Stimulated activated effector memory CD8-positive, alpha-beta T cell treated with anti-CD3 and anti-CD28 coated beads, Interleukin-12 subunit alpha, Interleukin-12 subunit beta, amount 100 ng/mL, for 72 hours (primary cell): ENCODE measurements at regions not wholly inside any gene's neighbourhood (a gene's known extent, or its start where the extent isn't known, plus 50 kb on each side); places are given as distances from the start of the nearest gene placed in this dataset.

ENCODE experiments used
- ATAC-seq: fragments of 150-1000 bp; cut with Tn5 transposase; 2 replicates; pipeline ENCODE4 v1.10.0; 2021
- DNase-seq, 2 donors: peaks; one replicate each; pipeline ENCODE4 v3.0.0; 2021 to 2022; ENCODE audit warnings: low spot score in 2 of 2
- H3K27ac Mint-ChIP-seq: one replicate; pipeline ENCODE4 v1.8.0; 2022; ENCODE audit warnings: mild to moderate bottlenecking, mixed read lengths
- H3K36me3 Mint-ChIP-seq: one replicate; pipeline ENCODE4 v1.8.0; 2022; ENCODE audit warnings: mild to moderate bottlenecking, mixed read lengths
- H3K4me1 Mint-ChIP-seq: one replicate; pipeline ENCODE4 v1.8.0; 2022; ENCODE audit warnings: mixed read lengths
- H3K4me3 Mint-ChIP-seq: one replicate; pipeline ENCODE4 v1.8.0; 2022; ENCODE audit warnings: mild to moderate bottlenecking, mixed read lengths
- H3K9me3 Mint-ChIP-seq: one replicate; pipeline ENCODE4 v1.8.0; 2022; ENCODE audit warnings: mixed read lengths

DNA sequence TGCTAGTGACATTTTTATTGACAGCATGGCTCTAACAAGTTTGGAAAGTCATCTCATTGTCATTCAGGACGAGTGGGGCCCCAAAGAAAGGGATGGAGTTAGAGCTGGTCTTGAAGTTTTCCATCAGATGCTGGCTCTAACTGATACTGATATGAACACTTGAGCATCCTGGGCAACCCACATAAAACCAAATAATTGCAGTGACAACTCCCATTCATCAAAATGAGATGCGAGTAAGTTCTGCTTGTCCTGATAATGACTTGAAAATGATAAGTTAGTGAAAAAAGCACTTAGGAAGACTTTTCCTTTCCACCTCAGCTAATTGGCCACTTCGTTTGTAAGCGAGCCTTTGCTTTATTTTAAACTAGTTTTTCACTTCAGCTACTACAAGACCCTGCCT, 147.6 kb downstream of the SP3 start:
- DNase-seq = no peak
- Mint-ChIP-seq H3K4me3 (no peak overlapping the region), H3K4me1 (no peaks in the 10 kb centered on the region), H3K36me3 (no peaks in the 10 kb centered on the region), H3K9me3 (no peaks in the 10 kb centered on the region), H3K27ac (no peak overlapping the region)
- no peak for ATAC-seq

DNA sequence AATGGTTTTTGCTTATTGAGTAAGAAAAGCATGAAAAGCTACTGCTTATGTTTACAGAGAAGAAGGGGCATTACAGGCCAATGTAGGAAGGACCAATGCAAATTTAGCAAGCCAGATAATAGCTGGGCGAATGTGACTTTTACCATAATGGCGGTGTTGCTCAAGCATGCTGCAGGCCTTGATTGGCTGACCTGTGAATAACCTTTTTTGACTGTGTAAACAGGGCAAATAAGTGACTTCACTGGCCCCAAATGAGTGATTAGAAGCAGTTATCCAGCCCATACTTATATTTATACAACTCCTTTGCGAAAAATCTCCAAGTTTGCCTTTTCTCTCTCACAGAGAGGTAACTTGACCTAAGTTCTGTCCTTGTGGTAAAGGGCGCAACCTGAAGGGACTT, 146.9 kb downstream of the SP3 start:
- no peak for DNase-seq
- H3K4me3 Mint-ChIP-seq = no peak overlapping the region
- H3K9me3 Mint-ChIP-seq = no peaks in the 10 kb centered on the region
- no peaks in the 10 kb centered on the region for H3K4me1 Mint-ChIP-seq
- ATAC-seq = no peak
- no peak overlapping the region for H3K27ac Mint-ChIP-seq
- H3K36me3 Mint-ChIP-seq = no peaks in the 10 kb centered on the region

GRCh38 chr2:173819852-173820251, 145.3 kb downstream of the SP3 start:
- no peak for ATAC-seq

GRCh38 chr2:173821451-173821850, 143.7 kb downstream of the SP3 start:
- no peak for DNase-seq
- H3K9me3 Mint-ChIP-seq = no peaks in the 10 kb centered on the region
- no peaks in the 10 kb centered on the region for H3K36me3 Mint-ChIP-seq
- ATAC-seq = no peak
- no peak overlapping the region for H3K27ac Mint-ChIP-seq
- no peaks in the 10 kb centered on the region for H3K4me1 Mint-ChIP-seq
- no peak overlapping the region for H3K4me3 Mint-ChIP-seq

More at GRCh38 chr2:173819852-173820251, 145.3 kb downstream of the SP3 start:
- Mint-ChIP-seq H3K4me3 (no peak overlapping the region), H3K36me3 (no peaks in the 10 kb centered on the region), H3K9me3 (no peaks in the 10 kb centered on the region), H3K4me1 (no peaks in the 10 kb centered on the region), H3K27ac (no peak overlapping the region)
- no peak for DNase-seq

DNA sequence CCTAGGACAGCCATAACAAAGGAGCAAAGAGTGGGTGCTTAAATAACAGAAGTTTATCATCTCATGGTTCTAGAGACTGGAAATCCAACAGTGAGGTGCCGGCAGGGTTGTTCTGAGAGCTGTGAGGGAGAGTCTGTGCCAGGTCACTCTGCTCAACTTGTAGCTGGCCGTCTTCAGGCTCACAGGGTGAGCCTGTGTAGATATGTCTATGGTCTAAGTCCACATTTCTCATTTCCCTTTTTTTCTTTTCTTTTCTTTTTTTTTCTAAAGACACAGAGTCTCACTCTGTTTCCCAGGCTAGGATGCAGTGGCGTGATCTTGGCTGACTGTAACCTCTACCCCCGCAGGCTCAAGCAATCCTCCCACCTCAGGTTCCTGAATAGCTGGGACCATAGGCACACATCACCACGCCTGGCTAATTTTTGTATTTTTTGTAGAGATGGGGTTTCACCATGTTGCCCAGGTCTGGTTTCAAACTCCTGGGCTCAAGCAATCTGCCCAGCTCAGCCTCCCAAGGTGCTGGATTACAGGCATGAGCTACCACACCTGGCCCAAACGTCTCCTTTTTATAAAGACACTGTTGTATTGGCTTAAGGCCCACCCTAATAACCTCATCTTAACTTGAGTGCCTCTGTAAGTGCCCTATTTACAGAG, 142.2 kb downstream of the SP3 start:
- Mint-ChIP-seq H3K36me3 (no peaks in the 10 kb centered on the region), H3K4me3 (no peak overlapping the region), H3K9me3 (no peaks in the 10 kb centered on the region), H3K27ac (no peak overlapping the region), H3K4me1 (no peaks in the 10 kb centered on the region)
- DNase-seq (no peak), ATAC-seq (no peak)

DNA sequence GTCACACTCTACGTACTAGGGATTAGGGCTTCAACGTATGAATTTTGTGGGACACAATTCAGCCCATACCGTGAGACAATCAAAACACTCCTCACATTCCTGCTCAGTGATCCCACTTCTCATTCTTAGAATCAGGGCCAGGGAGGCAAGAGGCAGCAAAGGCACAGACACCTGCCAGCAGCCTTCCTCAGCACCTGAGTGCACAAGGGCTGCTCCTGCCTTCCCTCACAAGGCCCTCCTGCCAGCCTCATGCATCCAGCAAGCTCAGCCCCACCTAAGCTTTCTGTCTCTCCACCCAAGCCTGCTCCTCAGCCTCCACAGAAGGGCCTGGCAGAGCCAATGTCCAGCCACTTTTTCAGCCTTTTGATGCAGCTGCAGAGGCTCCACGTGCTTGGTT, 141.6 kb downstream of the SP3 start:
- Mint-ChIP-seq H3K36me3 (no peaks in the 10 kb centered on the region), H3K4me3 (no peak overlapping the region), H3K9me3 (no peaks in the 10 kb centered on the region), H3K4me1 (no peaks in the 10 kb centered on the region), H3K27ac (no peak overlapping the region)
- no peak for DNase-seq
- ATAC-seq = no peak

GRCh38 chr2:173828189-173829142, 136.7 kb downstream of the SP3 start:
- Mint-ChIP-seq H3K4me3 (no peak overlapping the region), H3K27ac (no peak overlapping the region), H3K4me1 (no peaks in the 10 kb centered on the region), H3K9me3 (no peaks in the 10 kb centered on the region), H3K36me3 (no peaks in the 10 kb centered on the region)
- DNase-seq (no peak), ATAC-seq (no peak)

DNA sequence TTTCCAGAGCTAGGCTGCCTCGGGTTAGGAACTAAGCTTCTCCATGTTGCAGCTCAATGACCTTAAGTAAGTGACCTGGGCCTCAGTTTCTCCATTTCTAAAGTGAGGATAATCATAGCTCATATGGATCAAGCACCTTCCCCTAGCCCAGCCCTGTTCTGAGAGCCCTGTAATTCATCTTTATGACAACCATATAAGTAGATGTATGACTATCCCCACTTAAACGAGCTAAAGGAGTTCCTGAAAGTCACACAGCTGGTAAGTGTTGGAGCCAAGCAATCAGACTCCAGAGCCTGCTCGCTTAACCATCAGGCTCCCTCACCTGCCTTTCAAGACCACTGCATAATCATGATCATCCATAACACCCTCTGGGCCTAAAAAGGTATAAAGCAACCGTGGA, 135.4 kb downstream of the SP3 start:
- Mint-ChIP-seq H3K4me3 (no peak overlapping the region), H3K9me3 (no peaks in the 10 kb centered on the region), H3K36me3 (no peaks in the 10 kb centered on the region), H3K27ac (no peak overlapping the region), H3K4me1 (no peaks in the 10 kb centered on the region)
- ATAC-seq (no peak), DNase-seq (no peak)

- Mint-ChIP-seq H3K27ac (no peak overlapping the region), H3K4me3 (no peak overlapping the region), H3K4me1 (no peaks in the 10 kb centered on the region), H3K36me3 (no peaks in the 10 kb centered on the region), H3K9me3 (no peaks in the 10 kb centered on the region)
- ATAC-seq (no peak), DNase-seq (no peak)
Measured at GRCh38 chr2:173830170-173830569, 135.0 kb downstream of the SP3 start.

DNA sequence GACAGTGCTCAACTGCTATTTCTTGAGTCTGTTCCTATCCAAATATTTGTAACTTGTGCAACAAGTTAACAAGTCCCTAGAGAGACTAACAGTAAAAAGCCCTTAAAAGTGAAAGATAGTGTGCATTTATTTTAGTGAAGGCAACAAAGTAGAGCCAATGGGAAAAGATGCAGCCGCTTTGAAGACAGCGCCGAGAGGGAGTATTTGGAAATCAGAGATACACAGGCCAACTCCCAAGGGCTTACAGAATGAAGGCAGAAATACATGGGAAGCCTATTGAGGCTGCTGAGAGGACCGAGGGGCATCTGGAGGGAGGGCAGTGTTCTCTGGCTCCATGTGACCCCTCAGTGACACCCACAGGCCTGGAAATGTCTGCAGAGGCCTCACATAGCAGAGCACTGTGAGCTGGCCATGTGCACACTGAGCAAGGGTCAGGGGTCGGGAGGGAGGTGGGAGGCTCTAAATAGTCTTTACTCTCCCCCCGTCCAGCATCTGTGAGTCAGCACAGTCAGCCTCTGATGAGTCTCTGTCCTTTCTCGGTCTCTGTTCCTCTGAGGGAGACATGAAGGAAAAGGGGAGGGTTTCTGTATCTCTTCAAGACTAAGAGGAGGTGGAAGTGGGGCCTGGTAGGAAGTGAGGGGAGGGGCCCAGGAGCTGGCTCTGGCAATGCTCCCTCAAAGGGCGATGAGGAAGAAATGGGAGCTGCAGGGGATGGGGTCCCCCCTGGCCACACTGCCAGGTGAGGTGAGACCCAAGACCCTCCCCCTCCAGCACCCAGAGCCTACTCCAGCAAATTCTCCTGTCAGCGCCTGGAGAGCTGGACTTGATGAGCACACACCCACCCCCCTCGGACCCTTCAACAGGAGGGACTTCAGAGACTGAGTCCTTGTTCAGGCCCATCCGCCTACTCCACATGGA, 133.6 kb downstream of the SP3 start:
- no peaks in the 10 kb centered on the region for H3K4me1 Mint-ChIP-seq
- no peak overlapping the region for H3K27ac Mint-ChIP-seq
- ATAC-seq = peak; percentile 32
- no peaks in the 10 kb centered on the region for H3K36me3 Mint-ChIP-seq
- H3K9me3 Mint-ChIP-seq = no peaks in the 10 kb centered on the region
- no peak for DNase-seq
- no peak overlapping the region for H3K4me3 Mint-ChIP-seq

- H3K9me3 Mint-ChIP-seq = peaks cover 3% of the 10 kb centered on the region
- no peaks in the 10 kb centered on the region for H3K36me3 Mint-ChIP-seq
- no peak for DNase-seq
- no peak for ATAC-seq
- no peak overlapping the region for H3K4me3 Mint-ChIP-seq
- H3K27ac Mint-ChIP-seq = no peak overlapping the region
- no peaks in the 10 kb centered on the region for H3K4me1 Mint-ChIP-seq
Measured at GRCh38 chr2:173834141-173834540, 131.0 kb downstream of the SP3 start.

- ATAC-seq (no peak), DNase-seq (no peak)
- no peaks in the 10 kb centered on the region for H3K4me1 Mint-ChIP-seq
- H3K27ac Mint-ChIP-seq = no peak overlapping the region
- peaks cover 3% of the 10 kb centered on the region for H3K9me3 Mint-ChIP-seq
- no peaks in the 10 kb centered on the region for H3K36me3 Mint-ChIP-seq
- H3K4me3 Mint-ChIP-seq = no peak overlapping the region
Measured at GRCh38 chr2:173835726-173836125, 129.4 kb downstream of the SP3 start.

DNA sequence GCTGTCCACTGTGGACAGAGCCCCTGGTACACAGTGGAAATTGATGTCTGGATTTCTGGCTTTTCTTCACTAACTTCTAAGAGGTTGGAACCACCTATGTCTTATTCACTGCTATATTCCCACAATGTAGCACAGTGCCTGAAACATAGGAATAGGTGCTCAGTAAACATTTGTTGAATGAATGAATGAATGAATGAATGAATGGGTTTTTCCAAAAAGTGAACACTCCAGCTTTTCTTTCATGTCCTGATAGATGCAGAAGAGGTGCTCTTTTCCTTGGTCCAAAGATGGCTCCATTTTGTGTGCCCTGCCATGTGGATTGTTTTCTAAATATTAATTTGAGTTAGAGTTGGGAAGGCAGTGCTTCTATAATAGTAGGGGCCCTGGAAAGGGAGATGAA, 124.1 kb downstream of the SP3 start:
- H3K4me3 Mint-ChIP-seq = no peak overlapping the region
- H3K27ac Mint-ChIP-seq = no peak overlapping the region
- H3K4me1 Mint-ChIP-seq = no peaks in the 10 kb centered on the region
- ATAC-seq (no peak), DNase-seq (no peak)
- H3K36me3 Mint-ChIP-seq = no peaks in the 10 kb centered on the region
- H3K9me3 Mint-ChIP-seq = peaks cover 3% of the 10 kb centered on the region

DNA sequence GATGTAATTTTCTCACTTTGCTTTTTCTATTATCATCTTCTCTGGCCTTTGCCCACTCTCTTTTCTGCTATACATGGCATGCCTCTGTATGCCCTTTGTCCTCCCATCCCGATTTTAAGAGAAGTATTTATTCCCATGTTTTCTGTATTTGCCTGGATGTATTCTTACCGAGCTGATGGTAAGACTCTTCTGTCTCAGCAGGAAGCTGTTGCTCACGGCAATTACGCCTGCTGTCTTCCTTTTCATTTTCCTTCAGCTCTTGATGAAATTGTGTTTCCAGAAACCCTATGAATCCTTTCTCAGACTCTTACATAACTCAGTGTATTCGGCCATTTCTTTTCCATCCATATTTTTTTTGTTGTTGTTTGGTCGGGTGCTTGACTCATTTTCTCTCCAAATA, 121.6 kb downstream of the SP3 start:
- DNase-seq = no peak

GRCh38 chr2:173851141-173851641, 114.0 kb downstream of the SP3 start:
- H3K4me1 Mint-ChIP-seq = no peaks in the 10 kb centered on the region
- ATAC-seq = no peak
- H3K4me3 Mint-ChIP-seq = no peak overlapping the region

More for the DNA sequence above, 121.6 kb downstream of the SP3 start:
- Mint-ChIP-seq H3K4me1 (no peaks in the 10 kb centered on the region), H3K36me3 (no peaks in the 10 kb centered on the region), H3K4me3 (no peak overlapping the region), H3K9me3 (peaks cover 2% of the 10 kb centered on the region), H3K27ac (no peak overlapping the region)
- ATAC-seq = no peak

More at GRCh38 chr2:173851141-173851641, 114.0 kb downstream of the SP3 start:
- no peak for DNase-seq
- H3K36me3 Mint-ChIP-seq = no peaks in the 10 kb centered on the region
- H3K9me3 Mint-ChIP-seq = peaks cover 2% of the 10 kb centered on the region
- H3K27ac Mint-ChIP-seq = no peak overlapping the region
